UCSD-AML1 (cell line): ENCODE measurements at regions not wholly inside any gene's neighbourhood (a gene's known extent, or its start where the extent isn't known, plus 50 kb on each side); places are given as distances from the start of the nearest gene placed in this dataset.

Experiments
- DNase-seq: peaks from one replicate; lab custom pipeline; 2025; ENCODE audit not compliant: unreplicated experiment; lab: John Stamatoyannopoulos, UW

DNA sequence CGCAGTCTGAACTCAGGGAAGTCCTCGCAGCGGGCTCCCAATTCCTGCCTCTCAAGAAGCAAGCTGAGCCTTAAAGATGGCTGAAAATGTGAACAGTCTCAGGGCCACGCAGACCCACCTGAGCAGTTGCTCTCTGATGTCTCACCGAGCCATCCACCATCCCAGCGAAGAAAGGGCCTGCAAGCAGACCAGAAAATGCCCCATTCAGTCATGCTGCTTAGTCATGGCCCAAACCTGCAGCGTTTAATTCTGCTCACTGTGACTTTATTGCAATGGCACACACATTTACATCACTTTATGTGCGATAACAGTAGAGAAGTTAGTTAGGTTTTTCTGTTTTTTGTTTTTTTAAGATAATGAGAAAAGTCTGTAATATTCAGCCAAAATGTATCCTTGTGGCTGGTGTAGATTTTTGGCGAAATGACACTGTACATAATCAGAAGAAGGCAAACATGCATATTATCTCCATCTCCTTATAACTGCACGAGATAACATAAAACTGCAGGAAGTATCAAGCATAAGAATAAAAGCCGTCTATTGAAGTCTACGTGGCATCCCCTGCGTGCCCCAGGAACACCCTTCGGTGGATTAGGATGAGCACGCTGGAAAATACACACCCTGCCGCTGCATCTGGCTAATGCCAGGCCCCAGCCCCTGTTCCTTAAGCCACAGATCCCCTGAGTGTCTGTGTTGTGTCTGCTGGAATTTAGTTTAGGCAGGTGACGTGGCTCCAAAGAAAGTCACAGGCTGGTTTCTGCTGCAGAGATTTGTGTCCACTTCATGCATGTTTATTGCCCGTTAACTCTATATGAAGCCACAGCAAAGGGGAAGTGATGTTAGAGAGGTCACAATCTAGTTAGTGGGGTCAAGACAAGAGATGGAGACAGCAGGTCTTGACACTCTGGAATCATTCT is 119.8 kb upstream of the IRF2BP2 start:
- DNase-seq, result no peak

DNA sequence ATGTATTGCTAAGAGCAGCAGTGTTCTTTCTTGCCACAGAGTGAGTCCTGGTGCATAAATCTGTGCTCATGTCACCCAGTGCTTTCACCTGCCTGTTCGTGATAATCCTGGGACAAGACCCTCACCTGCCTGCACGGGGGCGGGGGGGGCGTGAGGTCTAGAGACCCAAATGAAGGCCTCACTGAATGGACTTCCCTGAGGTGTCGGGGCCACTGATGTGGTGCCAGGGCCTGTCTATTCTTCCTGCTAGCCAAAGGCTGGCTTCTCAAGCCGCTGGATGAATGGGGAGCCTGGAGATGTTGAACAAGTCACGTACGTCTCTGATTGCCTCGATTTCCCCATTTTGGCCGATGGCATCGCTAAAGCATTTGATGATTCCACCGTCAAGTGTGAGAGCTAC is 118.8 kb upstream of the IRF2BP2 start:
- DNase-seq, result no peak

DNA sequence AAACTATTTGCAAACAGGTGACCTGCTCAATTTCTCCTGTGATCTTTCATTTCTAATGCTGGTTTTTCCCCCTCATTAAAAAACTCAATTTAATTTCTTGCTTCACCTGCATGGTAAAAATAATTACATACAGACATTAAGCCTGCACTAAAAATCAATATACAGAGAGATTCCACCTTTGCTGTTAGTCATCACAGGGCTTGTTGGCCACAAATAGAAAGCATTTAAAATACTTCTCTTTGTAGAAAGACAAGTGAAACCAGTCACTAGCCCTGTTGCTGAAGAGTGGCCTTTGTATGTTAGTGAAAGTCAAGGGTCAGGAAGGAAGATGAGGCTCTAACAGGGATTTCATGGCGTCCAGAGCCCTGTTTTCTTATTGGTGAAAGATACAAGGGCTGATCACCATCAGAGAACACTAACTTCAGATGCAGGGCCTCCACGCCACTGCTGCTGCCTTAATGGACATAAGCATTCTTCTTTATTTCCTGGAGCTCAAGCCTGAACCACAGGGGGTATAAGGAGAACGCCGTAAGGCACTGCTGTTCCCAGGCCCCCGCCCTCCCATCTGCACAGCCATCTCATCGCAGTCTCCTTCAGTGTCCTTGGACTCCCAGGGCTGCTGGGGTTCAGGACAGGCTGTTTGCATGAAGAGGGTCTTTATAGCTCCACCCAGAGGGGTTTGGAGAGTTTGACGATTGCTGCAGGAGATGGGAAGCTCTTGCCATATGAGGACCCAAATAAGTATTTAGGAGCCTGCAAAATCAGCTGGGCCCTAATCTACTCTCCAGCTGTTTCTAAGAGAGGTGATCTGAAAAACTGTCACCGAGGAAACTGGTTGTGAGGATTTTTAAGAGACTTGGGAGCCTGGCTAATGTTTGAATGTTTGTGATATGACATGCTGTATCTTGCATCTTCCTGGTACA is 117.3 kb upstream of the IRF2BP2 start:
- no peak for DNase-seq

DNA sequence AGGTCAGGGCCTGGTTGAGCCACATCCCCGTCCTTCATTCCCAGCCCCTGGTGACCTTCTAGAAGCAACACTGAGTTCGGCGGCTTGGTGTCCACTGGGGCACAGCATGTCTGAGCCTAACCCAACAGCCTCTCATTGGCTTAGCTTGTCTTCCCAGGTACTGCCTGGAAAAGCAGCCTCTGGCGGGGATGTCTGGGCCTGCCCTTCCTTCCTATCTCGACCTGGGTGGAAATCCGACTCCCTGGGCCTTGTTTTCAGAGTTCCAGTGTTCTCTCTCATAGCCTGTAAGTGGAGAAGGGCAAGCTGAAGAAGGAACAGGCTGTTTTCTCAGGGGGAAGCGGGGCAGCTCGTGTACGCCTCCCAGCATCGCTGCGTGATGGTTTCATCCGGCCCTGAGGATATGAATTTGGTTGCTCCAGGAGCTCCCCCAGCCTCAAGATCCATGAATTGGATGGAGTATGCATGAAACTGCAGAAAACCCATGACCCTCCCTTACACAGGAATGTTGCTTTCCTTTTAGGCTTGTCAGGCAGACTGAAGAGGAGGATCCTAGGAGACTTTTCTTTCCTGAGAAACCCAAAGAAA is 116.5 kb upstream of the IRF2BP2 start:
- DNase-seq, result no peak

DNA sequence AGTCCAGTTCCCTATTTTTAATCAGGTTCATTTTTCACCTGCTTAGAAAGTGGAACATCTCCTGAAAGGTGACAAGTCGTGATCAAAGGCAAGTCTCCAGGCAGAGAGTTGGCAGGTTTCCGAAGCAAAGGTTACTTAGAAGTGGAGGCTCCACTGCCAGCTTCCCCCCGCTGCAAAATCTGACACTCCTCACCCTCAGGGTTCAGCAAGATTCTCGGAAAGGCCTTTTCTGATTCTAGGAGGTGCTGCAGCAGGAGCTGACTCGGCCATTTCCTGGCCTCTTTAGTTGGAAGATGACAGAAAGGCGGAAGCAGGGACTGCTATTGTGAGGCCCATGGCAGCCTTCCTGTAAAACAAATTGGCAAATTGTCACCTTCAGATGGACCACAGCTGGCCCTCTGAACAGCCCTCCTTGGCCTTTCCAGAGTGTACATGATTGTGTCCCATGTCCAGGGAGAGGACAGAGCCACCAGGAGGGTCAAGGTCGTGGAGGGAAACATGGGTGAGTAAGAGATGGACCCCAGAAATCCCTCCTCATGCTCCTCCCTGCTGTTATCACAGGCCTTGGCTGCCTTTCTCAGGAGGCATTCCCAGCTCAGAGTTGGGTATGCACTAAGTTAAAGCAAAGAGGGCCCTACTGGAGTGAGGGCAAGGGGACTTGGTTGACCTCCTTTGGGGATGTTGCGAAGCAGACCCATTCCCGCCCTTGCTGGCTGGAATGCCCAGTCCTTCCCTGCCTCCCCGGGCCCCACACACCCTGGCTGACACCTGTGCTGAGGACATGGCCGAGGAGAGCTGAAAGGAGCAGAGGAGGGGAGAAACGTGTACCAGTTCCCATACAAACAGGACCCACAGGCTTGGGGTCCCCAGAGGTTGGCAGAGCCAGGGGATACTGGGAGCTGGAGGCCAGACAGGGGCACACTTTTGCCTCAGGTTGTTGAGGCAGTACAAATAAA is 115.5 kb upstream of the IRF2BP2 start:
- DNase-seq, result peak; percentile 70

DNA sequence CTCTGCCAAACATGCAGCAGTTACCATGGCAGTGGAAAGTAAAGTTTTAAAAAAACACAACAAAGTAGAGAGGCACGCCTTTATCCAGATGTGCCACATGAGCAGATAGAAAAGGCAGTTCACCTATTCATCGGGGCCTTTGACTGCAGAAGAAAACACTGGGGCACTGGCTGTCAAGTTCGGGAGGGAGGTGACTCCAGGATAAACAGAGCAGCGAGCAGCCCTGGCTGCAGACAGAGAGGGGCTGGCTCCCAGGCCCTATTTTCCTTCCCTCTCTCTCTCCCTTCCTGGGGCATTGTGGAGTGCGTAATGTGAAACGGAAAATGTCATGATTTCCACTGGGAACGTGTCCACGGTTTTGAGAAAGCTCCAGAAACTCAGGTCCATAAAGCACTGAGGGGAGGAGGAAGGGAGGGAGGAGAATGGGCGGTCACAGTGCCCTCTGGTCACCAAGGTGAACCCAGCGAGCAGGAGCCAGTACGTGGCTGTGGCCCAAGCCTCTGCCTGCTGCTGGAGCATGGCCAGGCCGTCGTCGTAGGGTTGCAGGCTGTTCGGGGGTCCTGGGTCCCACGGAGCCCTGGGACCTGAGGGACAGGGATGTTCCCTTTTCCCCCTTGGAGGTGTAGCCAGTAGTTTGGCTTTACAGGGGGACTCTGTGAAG is 114.7 kb upstream of the IRF2BP2 start:
- DNase-seq, result peak; percentile 70

DNA sequence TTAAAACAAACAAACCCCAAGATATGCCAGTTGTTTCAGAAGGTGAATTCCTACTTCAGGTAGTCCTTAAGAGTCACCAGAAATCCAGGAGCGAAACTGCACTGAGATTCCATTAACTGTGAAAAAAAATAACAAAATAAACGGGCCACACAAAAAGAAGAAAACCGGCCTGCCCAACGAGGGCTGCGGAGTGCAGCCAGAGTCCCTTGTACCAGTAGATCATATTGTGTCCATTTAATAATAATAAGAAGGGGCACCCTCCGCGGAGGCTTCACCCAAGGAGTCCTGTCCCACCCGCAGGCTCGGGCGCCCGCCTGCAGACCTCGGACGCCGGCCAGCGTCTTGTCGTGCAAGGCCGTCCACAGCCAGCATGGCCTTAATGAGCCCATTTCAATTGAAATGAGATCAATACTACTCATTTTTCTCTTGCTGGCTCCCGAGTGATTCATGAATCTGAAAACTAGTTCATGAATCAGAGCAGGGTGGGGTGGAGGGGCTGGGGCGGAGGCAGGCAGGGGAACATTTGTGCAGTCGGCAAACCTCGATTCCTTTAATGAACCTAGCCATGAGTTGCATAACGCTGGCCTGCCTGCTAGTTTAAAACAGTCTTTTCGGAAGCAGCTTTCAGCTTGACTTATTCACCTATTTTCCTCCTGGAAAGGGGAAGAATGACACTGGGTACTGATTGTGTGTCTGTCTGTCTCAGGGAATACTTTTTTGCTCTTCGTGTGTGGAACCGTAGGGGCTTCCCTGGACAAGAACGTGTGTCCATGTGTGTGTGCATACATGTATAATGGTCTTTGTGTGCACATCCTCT is 113.1 kb upstream of the IRF2BP2 start:
- peak; percentile 76 for DNase-seq

DNA sequence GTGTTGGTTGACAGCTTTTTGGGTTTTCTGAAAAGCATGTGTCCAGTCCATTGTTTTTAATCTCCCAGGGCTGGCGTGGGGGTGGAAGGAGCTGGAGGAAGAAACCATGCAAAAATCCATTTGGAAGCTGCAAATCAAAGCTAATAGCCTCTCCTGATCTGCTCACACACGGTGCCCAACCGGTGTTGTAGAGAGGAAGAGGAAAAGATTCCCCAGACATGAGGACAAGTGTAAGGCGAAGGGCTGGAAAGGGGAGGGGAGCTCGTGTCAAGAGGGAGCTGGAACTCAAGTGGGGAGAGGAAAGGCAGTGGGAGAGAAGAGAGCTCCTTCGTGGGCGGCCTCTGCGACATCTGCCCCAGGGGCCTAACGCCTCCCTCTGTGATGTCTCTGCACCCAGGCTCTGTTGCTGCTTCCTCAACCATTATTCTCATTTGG is 112.3 kb upstream of the IRF2BP2 start:
- DNase-seq, result no peak

DNA sequence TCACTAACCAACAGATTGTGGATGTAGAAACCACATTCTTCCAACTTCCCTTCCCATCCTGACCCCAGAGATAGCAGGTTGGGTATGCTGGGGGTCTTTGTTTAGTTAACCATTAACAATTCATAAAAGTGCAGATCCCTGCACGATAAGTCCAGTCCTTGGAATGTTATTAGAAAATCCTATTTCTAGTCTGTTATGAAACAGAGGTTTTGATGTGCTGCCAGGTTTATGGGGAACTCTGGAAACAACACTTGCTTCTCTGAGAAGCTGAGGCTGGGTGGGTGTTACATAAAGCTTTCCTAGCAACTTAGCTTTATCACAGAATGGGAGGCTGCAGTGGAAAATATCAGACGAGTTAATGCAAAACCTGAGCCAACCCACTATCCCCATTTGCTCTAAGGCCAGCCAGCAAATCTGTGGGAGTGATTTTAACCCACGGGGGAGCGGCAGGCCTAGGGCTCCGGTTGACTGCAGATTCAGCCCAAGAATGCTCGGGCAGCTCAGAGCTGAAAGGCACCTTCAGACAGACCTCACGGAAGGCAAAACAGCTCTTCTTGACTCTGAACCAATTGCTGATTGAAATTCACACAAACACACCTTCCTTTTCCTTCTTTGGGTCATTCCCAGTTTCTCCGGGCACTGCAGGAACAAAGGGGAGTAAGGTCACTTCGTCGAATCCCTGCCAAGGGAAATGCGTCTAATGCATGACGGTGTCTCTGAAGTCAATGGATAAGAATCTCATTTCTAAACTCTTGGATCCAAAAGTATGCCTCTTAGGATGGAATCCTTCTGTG is 111.7 kb upstream of the IRF2BP2 start:
- DNase-seq, result no peak

DNA sequence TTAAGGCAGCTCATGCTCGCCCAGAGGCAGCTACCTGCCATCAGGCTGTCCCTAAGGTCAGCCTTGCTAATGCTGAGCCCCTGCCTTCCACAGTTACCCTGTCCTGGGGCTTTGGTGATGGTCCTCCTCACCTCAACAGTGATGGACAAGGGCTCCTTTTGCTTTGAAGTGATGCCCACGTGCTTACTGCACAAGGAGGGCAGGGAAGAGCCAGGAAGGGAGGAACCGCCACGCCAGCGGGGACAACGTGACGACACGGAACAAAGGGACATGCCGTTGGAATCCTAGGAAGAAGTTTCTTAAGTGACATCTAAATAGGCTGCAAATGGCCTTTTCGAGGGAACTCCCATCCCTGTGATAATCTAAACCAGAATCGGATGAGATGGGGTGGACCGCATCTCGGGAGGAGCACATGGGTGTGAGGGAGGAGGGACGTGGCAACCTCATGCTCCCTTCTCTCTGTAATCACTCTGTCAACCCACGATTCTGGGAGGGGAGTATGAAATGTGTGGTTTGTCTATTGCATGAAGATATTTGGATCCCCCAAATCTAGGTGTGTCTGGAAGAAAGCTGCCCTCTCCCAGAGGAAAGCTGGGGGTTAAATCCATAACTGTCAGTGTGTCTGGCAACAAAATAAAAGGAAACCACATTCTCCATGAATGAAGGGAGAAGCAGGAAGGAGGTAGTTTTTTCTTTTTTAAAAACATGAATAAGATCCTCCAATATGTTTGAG is 110.9 kb upstream of the IRF2BP2 start:
- DNase-seq, result no peak

DNA sequence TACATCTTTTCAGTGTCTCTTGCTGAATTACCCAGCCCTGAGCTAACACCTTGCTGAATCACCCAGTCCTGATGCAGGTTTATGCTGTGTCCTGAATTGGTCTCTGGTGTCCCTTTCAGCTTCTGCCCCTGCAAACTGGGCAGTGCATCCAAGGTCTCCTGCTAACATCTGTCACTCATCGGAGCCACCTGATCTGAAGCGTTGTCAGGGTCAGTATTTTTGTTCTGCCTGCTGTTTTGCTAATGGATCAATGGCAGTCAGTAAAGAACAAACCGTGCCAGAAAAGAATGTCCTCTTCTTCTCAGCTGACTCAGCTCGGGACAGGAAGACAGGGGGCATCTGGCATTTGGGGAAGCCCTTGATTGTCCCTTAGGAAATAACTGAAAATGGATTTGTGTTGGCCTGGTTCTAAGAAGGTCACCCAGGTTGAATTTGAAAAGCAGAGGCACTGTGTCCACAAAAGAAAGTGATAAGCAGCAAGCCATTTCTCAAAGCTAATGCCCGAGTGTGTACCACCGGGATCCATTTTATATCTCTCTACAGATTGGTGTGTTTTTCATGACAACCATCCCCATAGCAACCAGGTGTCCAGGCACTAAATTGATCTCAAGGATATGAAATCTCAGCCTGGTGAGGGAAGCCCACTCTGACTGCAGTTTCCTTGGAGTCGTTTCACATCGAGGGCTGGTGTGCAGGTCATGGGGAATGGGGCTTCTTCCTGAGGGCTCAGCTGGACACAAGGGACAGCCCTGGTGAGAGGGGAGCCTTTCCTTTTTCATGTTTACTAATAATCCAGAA is 109.7 kb upstream of the IRF2BP2 start:
- no peak for DNase-seq

DNA sequence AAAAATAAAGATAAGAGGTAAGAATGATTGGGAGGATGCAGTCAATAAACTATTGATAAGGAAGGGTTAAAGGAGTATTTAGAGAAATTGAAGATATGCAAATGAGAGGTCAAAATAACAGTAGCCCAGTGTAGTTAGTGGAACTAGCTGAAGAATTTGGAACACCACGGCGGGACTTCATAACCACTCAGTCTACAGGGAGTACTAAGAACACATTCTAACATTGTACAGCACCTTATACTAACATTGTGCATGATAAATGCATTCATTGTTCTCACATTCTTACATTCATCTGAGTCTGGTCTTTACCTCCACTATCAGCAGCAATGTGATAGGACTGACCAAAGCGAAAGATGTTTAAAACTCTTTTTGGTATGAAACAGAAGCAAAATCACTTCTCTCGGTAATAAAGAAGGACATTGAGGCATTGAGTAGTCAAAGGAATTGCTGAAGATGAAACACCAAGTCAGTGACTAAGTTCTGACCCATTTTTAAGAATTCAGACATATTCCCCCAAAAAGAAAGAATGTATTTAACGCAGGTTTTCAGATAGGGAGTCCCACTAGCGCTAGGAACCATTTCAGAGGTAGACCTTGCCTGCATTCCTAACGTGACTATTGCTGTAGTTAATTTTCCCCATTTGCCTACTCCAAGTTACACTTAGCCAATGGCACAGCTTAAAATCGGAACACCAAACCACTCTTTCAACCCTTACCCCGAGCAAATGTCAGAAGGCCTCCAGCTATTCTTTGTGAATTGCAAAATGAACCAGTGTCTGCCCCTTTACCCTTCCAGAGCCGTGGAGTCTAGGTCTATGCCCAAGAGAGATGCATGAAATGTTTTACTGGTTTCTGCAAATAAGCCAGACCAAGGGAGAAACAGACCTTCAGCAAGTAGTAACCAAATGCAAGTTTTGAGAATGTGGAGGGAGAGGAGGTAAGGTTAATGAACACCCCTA is 108.8 kb upstream of the IRF2BP2 start:
- DNase-seq, result no peak

DNA sequence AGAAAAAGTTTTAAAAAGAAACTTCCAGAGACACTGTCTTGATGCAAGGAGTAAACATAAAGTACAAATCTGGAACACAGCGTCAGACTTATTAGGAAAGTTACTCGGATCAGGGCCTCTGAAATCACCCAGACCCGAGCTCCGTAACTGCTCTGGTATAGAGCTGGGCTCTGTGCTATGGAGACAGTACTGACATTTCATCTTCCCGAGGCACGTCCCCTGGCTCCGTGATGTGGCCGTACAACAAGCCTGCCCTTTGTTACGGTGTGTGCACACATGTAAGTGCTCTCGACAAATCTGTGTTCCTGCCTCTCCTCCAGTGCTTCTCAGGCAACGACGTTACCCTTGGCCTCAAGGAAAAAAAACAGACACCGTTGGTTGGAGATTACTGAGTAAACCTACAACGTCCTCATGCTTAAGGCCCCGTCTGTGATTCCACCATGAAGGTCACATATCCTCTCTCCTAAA is 107.0 kb upstream of the IRF2BP2 start:
- DNase-seq, result no peak

DNA sequence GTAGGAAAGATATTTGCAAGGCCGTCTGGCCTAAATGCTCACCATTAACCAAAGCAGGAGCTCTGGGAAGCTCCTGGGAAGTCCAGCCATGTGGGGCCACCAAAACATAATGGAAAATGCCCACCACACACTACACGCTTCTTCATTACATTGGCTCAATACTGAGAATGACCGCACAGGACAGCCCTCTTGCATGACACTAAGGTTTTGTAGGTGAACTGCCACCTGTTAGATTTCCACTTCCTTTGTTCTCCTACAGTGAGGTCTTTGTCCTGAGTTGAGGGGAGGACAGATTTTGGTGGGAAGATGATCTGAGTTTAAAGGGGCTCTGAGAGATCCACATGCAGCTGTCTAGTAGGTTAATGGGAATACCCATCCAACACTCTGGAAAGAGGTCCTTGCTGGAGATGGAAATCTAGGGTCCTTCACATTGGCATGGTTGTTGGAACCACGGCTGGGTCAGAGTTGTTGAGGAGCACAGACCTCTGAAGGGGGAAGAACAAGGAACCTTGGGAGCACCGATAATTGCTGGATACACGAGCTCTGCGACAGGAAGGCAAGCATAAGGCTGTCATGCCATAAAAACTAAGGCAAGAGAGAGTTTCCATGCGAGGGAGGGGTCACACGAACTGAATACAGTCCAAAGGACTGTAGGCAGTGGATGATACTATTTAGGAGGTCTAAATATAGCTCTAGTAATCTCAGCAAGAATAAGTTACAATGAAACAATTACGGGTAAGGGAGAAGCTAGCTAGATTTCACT is 105.5 kb upstream of the IRF2BP2 start:
- no peak for DNase-seq

DNA sequence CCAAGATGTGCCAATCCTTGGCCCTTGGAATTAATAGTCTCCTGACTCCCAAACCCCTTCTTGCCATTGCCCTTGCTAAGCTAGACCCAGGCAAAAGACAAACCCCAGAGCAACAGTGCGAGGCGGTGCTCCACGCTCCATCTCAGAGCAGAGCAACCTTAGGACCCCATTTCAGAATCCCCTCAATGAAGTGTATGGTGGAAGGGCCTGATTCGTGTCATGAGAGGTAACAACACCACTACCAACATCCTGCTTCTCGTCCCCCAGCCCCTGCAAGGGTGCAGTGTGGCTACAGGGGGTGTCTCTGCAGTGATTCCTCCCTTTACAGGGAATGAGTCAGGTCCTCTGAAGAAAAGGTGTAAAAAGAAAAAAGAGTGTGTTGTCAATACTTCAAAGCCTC is 103.9 kb upstream of the IRF2BP2 start:
- no peak for DNase-seq
